GM18508 (cell line): ENCODE measurements at regions not wholly inside any gene's neighbourhood (a gene's known extent, or its start where the extent isn't known, plus 50 kb on each side); places are given as distances from the start of the nearest gene placed in this dataset.

ENCODE experiments used
- ATAC-seq: cut with Tn5 transposase; IDR thresholded peaks from one replicate; pipeline ENCODE4 v1.9.1; 2021; ENCODE audit warnings: moderate number of reproducible peaks; ENCODE audit not compliant: insufficient read depth, unreplicated experiment

- ATAC-seq: no peak
Measured at GRCh38 chr5:64110222-64110621, 55.4 kb upstream of the RNF180 start.

GRCh38 chr5:64108674-64109073 lies 57.0 kb upstream of the RNF180 start:
- no peak for ATAC-seq

GRCh38 chr5:64100203-64100602 lies 65.4 kb upstream of the RNF180 start:
- no peak for ATAC-seq

GRCh38 chr5:64096771-64097170 lies 68.9 kb upstream of the RNF180 start:
- ATAC-seq: no peak

GRCh38 chr5:64077589-64077988 lies 88.1 kb upstream of the RNF180 start:
- no peak for ATAC-seq

GRCh38 chr5:64074533-64074932 lies 91.1 kb upstream of the RNF180 start:
- peak; percentile 86 for ATAC-seq

- ATAC-seq: no peak
Measured at GRCh38 chr5:64069486-64069885, 96.2 kb upstream of the RNF180 start.

GRCh38 chr5:64050296-64050695 lies 88.1 kb upstream of the HTR1A start:
- ATAC-seq: no peak

GRCh38 chr5:64040490-64040889 lies 78.2 kb upstream of the HTR1A start:
- no peak for ATAC-seq

- ATAC-seq: no peak
Measured at GRCh38 chr5:64026493-64026892, 64.2 kb upstream of the HTR1A start.

GRCh38 chr5:64019746-64020145 lies 57.5 kb upstream of the HTR1A start:
- ATAC-seq: no peak

GRCh38 chr5:64018966-64019365 lies 56.7 kb upstream of the HTR1A start:
- ATAC-seq: no peak

- no peak for ATAC-seq
Measured at GRCh38 chr5:64015824-64016223, 53.6 kb upstream of the HTR1A start.
